ENCODE measurements at regions not wholly inside any gene's neighbourhood (a gene's known extent, or its start where the extent isn't known, plus 50 kb on each side); places are given as distances from the start of the nearest gene placed in this dataset.
"Not testable (repeated sequence)": the region's sequence is repeated elsewhere in the genome, so short reads cannot be mapped to it uniquely, and the experiment has no call there.

- no peak for DNase-seq (ENCODE audit: low spot score)
- TF ChIP-seq CTCF (IDR thresholded peaks at IDR 0.05; ENCODE audit: extremely low read depth, missing control alignments), result no peak
These were observed 510.4 kb upstream of the PTBP2 start for GRCh38 chr1:96211202-96211601.

GRCh38 chr1:96214982-96215381, 506.6 kb upstream of the PTBP2 start:
- no peak for DNase-seq (ENCODE audit: low spot score)
- TF ChIP-seq CTCF (IDR thresholded peaks at IDR 0.05; ENCODE audit: extremely low read depth, missing control alignments), result no peak

DNA sequence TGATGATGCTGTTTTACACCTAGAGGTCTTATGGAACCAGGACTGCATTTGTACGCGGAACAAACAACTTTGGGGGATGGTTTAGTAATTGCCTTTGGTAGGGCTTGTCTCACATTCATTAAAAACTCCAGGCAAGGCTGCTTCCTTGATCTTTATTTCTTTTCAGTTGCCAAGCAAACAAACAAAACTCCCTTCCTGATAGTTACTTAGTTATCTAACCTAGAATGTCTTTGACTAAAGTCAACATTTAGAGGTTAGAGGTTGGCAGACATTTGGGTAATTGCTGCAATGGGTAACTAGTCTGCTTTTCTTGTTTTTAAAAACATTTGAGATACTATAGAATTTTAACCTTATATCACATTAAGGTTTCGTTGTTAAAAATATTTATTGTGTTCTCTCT, 500.9 kb upstream of the PTBP2 start:
- no peak for DNase-seq (ENCODE audit: low spot score)
- TF ChIP-seq CTCF (IDR thresholded peaks at IDR 0.05; ENCODE audit: extremely low read depth, missing control alignments), result no peak

GRCh38 chr1:96222701-96223100, 498.9 kb upstream of the PTBP2 start:
- DNase-seq (ENCODE audit: low spot score), result no peak
- no peak for TF ChIP-seq CTCF (IDR thresholded peaks at IDR 0.05; ENCODE audit: extremely low read depth, missing control alignments)

DNA sequence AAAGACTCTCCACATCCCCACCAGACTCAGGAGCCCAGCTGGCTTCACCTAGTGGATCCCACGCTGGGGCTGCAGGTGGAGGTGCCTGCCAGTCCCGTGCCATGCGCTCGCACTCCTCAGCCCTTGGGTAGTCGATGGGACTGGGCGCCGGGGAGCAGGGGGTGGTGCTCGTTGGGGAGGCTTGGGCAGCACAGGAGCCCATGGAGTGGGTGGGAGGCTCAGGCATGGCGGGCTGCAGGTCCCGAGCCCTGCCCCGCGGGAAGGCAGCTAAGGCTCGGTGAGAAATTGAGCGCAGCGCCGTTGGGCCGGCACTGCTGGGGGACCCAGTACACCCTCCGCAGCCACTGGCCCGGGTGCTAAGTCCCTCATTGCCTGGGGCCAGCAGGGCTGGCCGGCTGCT, 497.4 kb upstream of the PTBP2 start:
- DNase-seq (ENCODE audit: low spot score), result not testable (repeated sequence)

DNA sequence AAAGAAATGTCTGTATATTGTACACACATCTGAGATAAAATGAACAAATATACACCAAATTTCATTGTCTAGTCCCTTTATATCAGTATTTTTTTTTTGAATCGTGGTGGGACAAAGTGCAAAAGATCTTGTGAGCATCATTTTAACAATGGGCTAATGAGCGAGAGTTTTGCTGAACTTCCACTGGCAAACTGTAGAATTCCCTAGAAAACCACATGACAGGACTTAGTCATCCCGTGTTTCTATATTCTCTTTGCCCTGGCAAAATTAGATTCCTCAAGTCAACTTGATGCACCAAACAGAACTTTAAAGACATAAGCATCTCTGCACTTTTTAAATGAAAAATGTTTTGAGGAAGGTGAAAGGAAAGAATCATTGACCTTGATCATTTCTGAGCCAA, 488.2 kb upstream of the PTBP2 start:
- no peak for TF ChIP-seq CTCF (IDR thresholded peaks at IDR 0.05; ENCODE audit: extremely low read depth, missing control alignments)
- no peak for DNase-seq (ENCODE audit: low spot score)

GRCh38 chr1:96234299-96234698, 487.3 kb upstream of the PTBP2 start:
- no peak for TF ChIP-seq CTCF (IDR thresholded peaks at IDR 0.05; ENCODE audit: extremely low read depth, missing control alignments)
- DNase-seq (ENCODE audit: low spot score), result no peak

GRCh38 chr1:96236156-96236739, 485.3 kb upstream of the PTBP2 start:
- DNase-seq (ENCODE audit: low spot score), result peak; percentile 17
- TF ChIP-seq CTCF (IDR thresholded peaks at IDR 0.05; ENCODE audit: extremely low read depth, missing control alignments), result peak; percentile 20

Measured in GM20000 (cell line).